Sigmoid colon (tissue), 3 donors: ENCODE measurements at regions not wholly inside any gene's neighbourhood (a gene's known extent, or its start where the extent isn't known, plus 50 kb on each side); places are given as distances from the start of the nearest gene placed in this dataset.

Experiments
- CTCF ChIP-seq, 4 experiments: fragments of 450-650 bp in 3 of 4; fragments of 200-600 bp in 1 of 4; IDR thresholded peaks; one replicate each; pipeline ENCODE4 v1.5.1; 2016 to 2019; ENCODE audit warnings: antibody characterized with exemption in 4 of 4, mild to moderate bottlenecking in 3 of 4, moderate library complexity in 2 of 4
- POLR2A ChIP-seq, 2 donors: fragments of 450-650 bp; IDR thresholded peaks; one replicate each; pipeline ENCODE4 v1.6.1; 2016; ENCODE audit warnings: antibody characterized with exemption in 2 of 2, mild to moderate bottlenecking in 2 of 2, moderate library complexity in 2 of 2

GRCh38 chr5:72673623-72674022 lies 142.8 kb upstream of the TNPO1 start:
- TF ChIP-seq POLR2A (IDR thresholded peaks at IDR 0.05) (no peak), CTCF (IDR thresholded peaks at IDR 0.05) (no peak)
